Activated CD8-positive, alpha-beta T cell treated with anti-CD3 and anti-CD28 coated beads for 36 hours (primary cell): ENCODE measurements at regions not wholly inside any gene's neighbourhood (a gene's known extent, or its start where the extent isn't known, plus 50 kb on each side); places are given as distances from the start of the nearest gene placed in this dataset.

Experiments
- ATAC-seq: fragments of 200-7000 bp; cut with Tn5 transposase; one replicate; pipeline ENCODE4 v1.10.0; 2021; ENCODE audit warnings: mild to moderate bottlenecking, moderate library complexity
- CTCF ChIA-PET: fragments of 350-600 bp; sonication (Branson Sonifier 250); formaldehyde crosslinking; loops from one replicate; lab custom pipeline; 2021; ENCODE audit warnings: antibody characterized with exemption; lab: Charles Lee
- POLR2A ChIA-PET: fragments of 350-600 bp; sonication (Branson Sonifier 250); formaldehyde crosslinking; loops from one replicate; lab custom pipeline; 2021; ENCODE audit warnings: antibody characterized with exemption; lab: Charles Lee
- DNase-seq: peaks from one replicate; pipeline ENCODE4 v3.0.0-alpha.2; 2020
- H3K27ac Mint-ChIP-seq: one replicate; pipeline ENCODE4 v1.8.0; 2021; ENCODE audit warnings: mild to moderate bottlenecking, mixed read lengths
- H3K27me3 Mint-ChIP-seq: one replicate; pipeline ENCODE4 v1.8.0; 2021; ENCODE audit warnings: mixed read lengths
- H3K36me3 Mint-ChIP-seq: one replicate; pipeline ENCODE4 v1.8.0; 2021; ENCODE audit warnings: low read depth, mixed read lengths
- H3K4me1 Mint-ChIP-seq: one replicate; pipeline ENCODE4 v1.8.0; 2021; ENCODE audit warnings: low read depth, mixed read lengths
- H3K4me3 Mint-ChIP-seq: one replicate; pipeline ENCODE4 v1.8.0; 2021; ENCODE audit warnings: mild to moderate bottlenecking, moderate library complexity, mixed read lengths
- H3K9me3 Mint-ChIP-seq: one replicate; pipeline ENCODE4 v1.8.0; 2021; ENCODE audit warnings: mixed read lengths
- CTCF ChIP-seq: fragments of 200-600 bp; IDR thresholded peaks from one replicate; pipeline ENCODE4 v1.8.0; 2022; ENCODE audit warnings: antibody characterized with exemption, mild to moderate bottlenecking
- intact Hi-C: fragments of 100-400 bp; cut with micrococcal nuclease; formaldehyde crosslinking; loops from one replicate; pipeline ENCODE4 v1.10.0; 2022

DNA sequence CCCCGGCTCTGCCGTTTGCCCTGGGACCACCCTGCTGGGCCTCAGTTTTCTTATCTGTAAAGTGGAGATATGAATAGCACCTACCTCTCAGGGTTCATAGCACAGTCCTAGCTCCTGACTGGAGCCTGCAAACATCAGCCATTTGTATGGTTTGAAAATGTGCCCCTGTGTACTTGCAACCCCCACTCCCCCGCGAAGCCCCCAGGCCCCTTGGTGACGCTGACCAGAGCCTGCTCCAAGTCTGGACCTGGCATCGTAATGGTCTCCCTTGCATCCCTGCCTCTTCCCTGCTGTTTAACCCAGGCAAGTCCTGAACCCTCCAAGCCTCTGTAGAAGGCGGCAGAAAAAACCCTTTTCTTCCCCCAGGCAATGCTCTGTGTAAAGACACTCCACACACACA lies 128.0 kb downstream of the IRF8 start:
- ChIA-PET CTCF (interaction anchor here (0.8 to 1.5 kb wide), 2 partner anchors 17 to 205 kb away, joined by 3 to 8 read pairs; no protein-coding TSS in a partner anchor), POLR2A (no interaction called here)
- no peak for TF ChIP-seq CTCF
- Mint-ChIP-seq H3K27me3 (peaks cover 8% of the 10 kb centered on the region), H3K9me3 (peaks cover 8% of the 10 kb centered on the region), H3K27ac (no peak overlapping the region), H3K4me1 (no peaks in the 10 kb centered on the region), H3K4me3 (no peak overlapping the region), H3K36me3 (peaks cover 2% of the 10 kb centered on the region)
- no peak for ATAC-seq
- intact Hi-C loops, result no loop called here
- DNase-seq, result no peak

DNA sequence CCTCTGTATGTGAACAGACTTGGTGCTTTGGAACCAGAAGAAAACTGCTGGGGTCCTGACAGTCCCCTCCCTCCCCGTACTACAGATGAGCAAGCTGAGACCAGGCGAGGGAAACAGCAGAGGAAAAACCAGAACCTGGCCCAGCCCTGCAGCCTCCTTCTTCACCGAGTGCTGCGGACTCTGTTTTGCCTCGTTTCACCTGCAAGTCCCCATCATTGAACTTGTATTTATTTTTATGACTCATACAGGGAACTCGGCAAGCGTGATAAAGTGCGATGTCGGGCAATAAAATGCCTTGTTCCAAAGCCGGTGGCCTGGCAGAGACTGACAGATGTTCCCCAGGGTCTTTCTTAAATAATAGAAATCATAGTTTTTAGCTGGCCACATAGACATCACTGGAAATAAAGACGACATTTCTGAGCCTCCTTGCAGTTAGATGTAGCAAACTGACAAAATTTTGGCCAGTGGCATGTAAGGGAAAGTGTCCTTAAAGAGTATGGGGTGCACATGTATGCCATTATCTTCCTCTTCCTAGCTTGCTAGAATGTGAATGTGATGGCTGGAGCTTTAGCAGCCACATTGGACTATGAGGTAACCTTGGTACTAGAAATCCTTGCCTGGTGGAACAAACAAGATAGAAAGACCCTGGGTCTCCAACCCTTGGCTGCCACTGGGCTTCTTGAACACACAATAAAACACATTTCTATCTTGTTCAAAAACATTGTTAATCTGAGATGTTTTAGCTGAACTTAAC lies 128.6 kb downstream of the IRF8 start:
- H3K27ac Mint-ChIP-seq, result no peak overlapping the region

GRCh38 chr16:86029131-86029741 lies 130.3 kb downstream of the IRF8 start:
- H3K27ac Mint-ChIP-seq, result no peak overlapping the region
- H3K4me1 Mint-ChIP-seq, result no peaks in the 10 kb centered on the region
- ChIA-PET CTCF (interaction anchor here (1.3 to 2.7 kb wide), 3 partner anchors 15 to 209 kb away, joined by 4 to 25 read pairs (median 4); no protein-coding TSS in a partner anchor), POLR2A (no interaction called here)
- no peaks in the 10 kb centered on the region for H3K36me3 Mint-ChIP-seq
- peaks cover 12% of the 10 kb centered on the region for H3K27me3 Mint-ChIP-seq
- no peak for DNase-seq
- TF ChIP-seq CTCF, result no peak
- no peak for ATAC-seq
- no peak overlapping the region for H3K4me3 Mint-ChIP-seq
- peaks cover 4% of the 10 kb centered on the region for H3K9me3 Mint-ChIP-seq
- intact Hi-C loops, result no loop called here

More for the DNA sequence above, 128.6 kb downstream of the IRF8 start:
- Mint-ChIP-seq H3K4me3 (no peak overlapping the region), H3K27me3 (peaks cover 11% of the 10 kb centered on the region), H3K9me3 (peaks cover 8% of the 10 kb centered on the region), H3K4me1 (no peaks in the 10 kb centered on the region), H3K36me3 (peaks cover 2% of the 10 kb centered on the region)
- DNase-seq, result no peak
- no peak for TF ChIP-seq CTCF
- POLR2A ChIA-PET, result no interaction called here
- CTCF ChIA-PET, result interaction anchor here (0.8 to 2.7 kb wide), 2 partner anchors 17 to 207 kb away, joined by 3 to 25 read pairs; no protein-coding TSS in a partner anchor
- intact Hi-C loops, result no loop called here
- ATAC-seq, result no peak

- no peak for TF ChIP-seq CTCF
- H3K4me3 Mint-ChIP-seq, result no peak overlapping the region
- ChIA-PET CTCF (interaction anchor here (1.4 to 2.1 kb wide), 4 partner anchors 14 to 211 kb away, joined by 4 to 14 read pairs (median 4); no protein-coding TSS in a partner anchor), POLR2A (no interaction called here)
- DNase-seq, result no peak
- peaks cover 2% of the 10 kb centered on the region for H3K9me3 Mint-ChIP-seq
- intact Hi-C loops, result no loop called here
- H3K4me1 Mint-ChIP-seq, result no peaks in the 10 kb centered on the region
- H3K27ac Mint-ChIP-seq, result no peak overlapping the region
- no peak for ATAC-seq
- H3K36me3 Mint-ChIP-seq, result no peaks in the 10 kb centered on the region
- peaks cover 12% of the 10 kb centered on the region for H3K27me3 Mint-ChIP-seq
Observed at GRCh38 chr16:86030116-86030515, 131.2 kb downstream of the IRF8 start.
